Mesenchymal stem cell (in vitro differentiated cells and primary cell): ENCODE measurements at regions not wholly inside any gene's neighbourhood (a gene's known extent, or its start where the extent isn't known, plus 50 kb on each side); places are given as distances from the start of the nearest gene placed in this dataset.

Experiments used
- DNase-seq: peaks from one replicate; pipeline ENCODE4 v3.0.0-alpha.2; 2013
- H2AFZ ChIP-seq: one replicate; pipeline ENCODE4 v1.6.1; 2013; ENCODE audit warnings: low read depth, mild to moderate bottlenecking, control low read depth, inconsistent platforms, low read length, moderate library complexity
- H2AK5ac ChIP-seq: 2 replicates; pipeline ENCODE4 v1.6.1; 2013; ENCODE audit warnings: low read length, moderate library complexity, mild to moderate bottlenecking, inconsistent platforms; ENCODE audit not compliant: severe bottlenecking
- H2BK120ac ChIP-seq: one replicate; pipeline ENCODE4 v1.6.1; 2013; ENCODE audit warnings: low read depth, mild to moderate bottlenecking, inconsistent platforms, low read length, moderate library complexity
- H2BK12ac ChIP-seq, 2 experiments: one replicate each; pipeline ENCODE4 v1.6.1; 2013; ENCODE audit warnings: inconsistent platforms in 2 of 2, low read length in 2 of 2, mild to moderate bottlenecking in 2 of 2, moderate library complexity in 2 of 2, control low read depth in 1 of 2
- H2BK15ac ChIP-seq: one replicate; pipeline ENCODE4 v1.6.1; 2013; ENCODE audit warnings: mild to moderate bottlenecking, low read depth, inconsistent platforms; ENCODE audit not compliant: poor library complexity, severe bottlenecking
- H2BK5ac ChIP-seq: 2 replicates; pipeline ENCODE4 v1.6.1; 2013; ENCODE audit warnings: low read depth, mild to moderate bottlenecking, low read length, control low read depth, inconsistent platforms; ENCODE audit not compliant: poor library complexity, severe bottlenecking
- H3K14ac ChIP-seq, 2 experiments: one replicate each; pipeline ENCODE4 v1.6.1; 2013; ENCODE audit warnings: inconsistent platforms in 2 of 2, low read length in 2 of 2, control low read depth in 1 of 2, mild to moderate bottlenecking in 1 of 2, moderate library complexity in 1 of 2
- H3K18ac ChIP-seq, 2 experiments: one replicate each; pipeline ENCODE4 v1.6.1; 2013; ENCODE audit warnings: inconsistent platforms in 2 of 2, low read length in 2 of 2, control low read depth in 1 of 2, low read depth in 1 of 2, mild to moderate bottlenecking in 1 of 2
- H3K23ac ChIP-seq, 2 experiments: one replicate each; pipeline ENCODE4 v1.6.1; 2013; ENCODE audit warnings: inconsistent platforms in 2 of 2, low read length in 2 of 2, mild to moderate bottlenecking in 2 of 2, moderate library complexity in 2 of 2, control low read depth in 1 of 2
- H3K27ac ChIP-seq: 2 replicates; pipeline ENCODE4 v1.5.1; 2013; ENCODE audit warnings: mild to moderate bottlenecking, moderate library complexity, low read length, control low read depth, inconsistent platforms; ENCODE audit not compliant: poor library complexity, severe bottlenecking
- H3K27me3 ChIP-seq, 2 experiments: 2 replicates each; pipeline versions ENCODE4 v1.6.1 to v1.7.0; 2013; ENCODE audit warnings: low read length in 2 of 2, mild to moderate bottlenecking in 2 of 2, moderate library complexity in 2 of 2, control low read depth in 1 of 2, inconsistent platforms in 1 of 2; ENCODE audit not compliant: control insufficient read depth in 1 of 2, insufficient read depth in 1 of 2
- H3K36me3 ChIP-seq, 2 experiments: 2 replicates each; pipeline versions ENCODE4 v1.6.1 to v1.7.0; 2013; ENCODE audit warnings: low read length in 2 of 2, control low read depth in 1 of 2, inconsistent platforms in 1 of 2, low read depth in 1 of 2, mild to moderate bottlenecking in 1 of 2; ENCODE audit not compliant: insufficient read depth in 2 of 2, control insufficient read depth in 1 of 2
- H3K4ac ChIP-seq, 2 experiments: one replicate each; pipeline ENCODE4 v1.6.1; 2013; ENCODE audit warnings: inconsistent platforms in 2 of 2, low read length in 2 of 2, mild to moderate bottlenecking in 2 of 2, moderate library complexity in 2 of 2, control low read depth in 1 of 2, low read depth in 1 of 2
- H3K4me1 ChIP-seq: 2 replicates; pipeline ENCODE4 v1.6.1; 2013; ENCODE audit warnings: low read depth, low read length, control low read depth; ENCODE audit not compliant: control insufficient read depth, insufficient read depth
- H3K4me2 ChIP-seq: 2 replicates; pipeline ENCODE4 v1.6.1; 2013; ENCODE audit warnings: low read length, mild to moderate bottlenecking, inconsistent platforms; ENCODE audit not compliant: poor library complexity, severe bottlenecking
- H3K4me3 ChIP-seq, 2 experiments: 2 replicates each; pipeline versions ENCODE4 v1.5.1 to v1.7.0; 2013; ENCODE audit warnings: low read length in 2 of 2, mild to moderate bottlenecking in 2 of 2, control low read depth in 1 of 2, low read depth in 1 of 2; ENCODE audit not compliant: insufficient read depth in 1 of 2
- H3K79me1 ChIP-seq: replicated peaks from 2 replicates; pipeline ENCODE4 v1.6.1; 2013; ENCODE audit warnings: mild to moderate bottlenecking, control low read depth, low read length, inconsistent platforms; ENCODE audit not compliant: poor library complexity, severe bottlenecking
- H3K9ac ChIP-seq: 2 replicates; pipeline ENCODE4 v1.7.0; 2013; ENCODE audit warnings: mild to moderate bottlenecking, low read length, moderate library complexity
- H3K9me3 ChIP-seq: 2 replicates; pipeline ENCODE4 v1.7.0; 2013; ENCODE audit warnings: mild to moderate bottlenecking, low read length; ENCODE audit not compliant: control insufficient read depth
- H4K8ac ChIP-seq: one replicate; pipeline ENCODE4 v1.6.1; 2013; ENCODE audit warnings: inconsistent platforms, mild to moderate bottlenecking, low read length, moderate library complexity
- H4K91ac ChIP-seq: one replicate; pipeline ENCODE4 v1.6.1; 2013; ENCODE audit warnings: mild to moderate bottlenecking, low read length, inconsistent platforms
- WGBS: methylation state at CpG from one replicate; pipeline ENCODE4 v1.1.7; 2013; ENCODE audit warnings: mixed read lengths; 5-methylcytosine and 5-hydroxymethylcytosine counted together

GRCh38 chr2:21617885-21618434, 494.2 kb downstream of the TDRD15 start:
- Histone ChIP-seq H3K27ac (no peak overlapping the region), H2AFZ (no peak overlapping the region), H4K91ac (no peak overlapping the region), H3K79me1 (no peaks in the 10 kb centered on the region), H3K4me3 (no peak overlapping the region), H3K9ac (no peak overlapping the region), H3K18ac (no peak overlapping the region), H2BK120ac (no peak overlapping the region), H4K8ac (no peak overlapping the region), H2BK12ac (no peak overlapping the region), H3K27me3 (no peaks in the 10 kb centered on the region), H2BK5ac (no peak overlapping the region), H3K9me3 (peaks cover 26% of the 10 kb centered on the region), H2AK5ac (no peak overlapping the region), H3K4me1 (no peaks in the 10 kb centered on the region), H3K4me2 (no peak overlapping the region), H3K36me3 (no peaks in the 10 kb centered on the region), H3K23ac (no peak overlapping the region), H3K4ac (no peak overlapping the region), H2BK15ac (no peak overlapping the region), H3K14ac (no peak overlapping the region)
- no peak for DNase-seq
- 85% methylated on average over 5 of the region's 5 CpGs for WGBS

GRCh38 chr2:21620771-21621170, 497.0 kb downstream of the TDRD15 start:
- peaks cover under 1% of the 10 kb centered on the region for H3K9me3 ChIP-seq
- no peak overlapping the region for H4K91ac ChIP-seq
- no peak overlapping the region for H4K8ac ChIP-seq
- H2BK5ac ChIP-seq = no peak overlapping the region
- no peak overlapping the region for H3K4me3 ChIP-seq
- H3K18ac ChIP-seq = no peak overlapping the region
- H3K4me2 ChIP-seq = no peak overlapping the region
- no peak overlapping the region for H2AFZ ChIP-seq
- H2BK120ac ChIP-seq = no peak overlapping the region
- no peak overlapping the region for H3K4ac ChIP-seq
- H3K79me1 ChIP-seq = no peaks in the 10 kb centered on the region
- H2BK12ac ChIP-seq = no peak overlapping the region
- no peak overlapping the region for H3K9ac ChIP-seq
- H3K4me1 ChIP-seq = no peaks in the 10 kb centered on the region
- no peak overlapping the region for H3K14ac ChIP-seq
- no peak overlapping the region for H3K23ac ChIP-seq
- no peak overlapping the region for H2BK15ac ChIP-seq
- H3K27ac ChIP-seq = no peak overlapping the region
- H3K36me3 ChIP-seq = no peaks in the 10 kb centered on the region
- WGBS = 97% methylated on average over 4 of the region's 5 CpGs
- no peaks in the 10 kb centered on the region for H3K27me3 ChIP-seq
- DNase-seq = no peak
- H2AK5ac ChIP-seq = no peak overlapping the region

GRCh38 chr2:21627938-21628337, 504.2 kb downstream of the TDRD15 start:
- Histone ChIP-seq H3K23ac (no peak overlapping the region), H3K79me1 (no peaks in the 10 kb centered on the region), H2BK15ac (no peak overlapping the region), H2BK12ac (no peak overlapping the region), H3K4me2 (no peak overlapping the region), H3K4me3 (no peak overlapping the region), H3K4ac (no peak overlapping the region), H2BK5ac (no peak overlapping the region), H3K9ac (no peak overlapping the region), H4K8ac (no peak overlapping the region), H3K27me3 (no peaks in the 10 kb centered on the region), H2AK5ac (no peak overlapping the region), H2BK120ac (no peak overlapping the region), H3K36me3 (no peaks in the 10 kb centered on the region), H3K4me1 (no peaks in the 10 kb centered on the region), H3K9me3 (no peaks in the 10 kb centered on the region), H3K27ac (no peak overlapping the region), H4K91ac (no peak overlapping the region), H3K14ac (no peak overlapping the region), H3K18ac (no peak overlapping the region), H2AFZ (no peak overlapping the region)
- DNase-seq = no peak

- no peak overlapping the region for H3K9ac ChIP-seq
- H3K36me3 ChIP-seq = no peaks in the 10 kb centered on the region
- no peak overlapping the region for H2AFZ ChIP-seq
- H3K9me3 ChIP-seq = no peaks in the 10 kb centered on the region
- no peak overlapping the region for H3K27ac ChIP-seq
- H4K8ac ChIP-seq = no peak overlapping the region
- no peak overlapping the region for H3K4me2 ChIP-seq
- no peak overlapping the region for H3K4me3 ChIP-seq
- no peak overlapping the region for H4K91ac ChIP-seq
- no peak overlapping the region for H3K14ac ChIP-seq
- H3K4me1 ChIP-seq = no peaks in the 10 kb centered on the region
- no peak overlapping the region for H2BK5ac ChIP-seq
- no peak overlapping the region for H2BK15ac ChIP-seq
- DNase-seq = no peak
- no peak overlapping the region for H2AK5ac ChIP-seq
- no peak overlapping the region for H3K23ac ChIP-seq
- H3K4ac ChIP-seq = no peak overlapping the region
- WGBS = 85% methylated on average over 3 of the region's 5 CpGs
- H3K18ac ChIP-seq = no peak overlapping the region
- H2BK120ac ChIP-seq = no peak overlapping the region
- no peak overlapping the region for H2BK12ac ChIP-seq
- H3K27me3 ChIP-seq = no peaks in the 10 kb centered on the region
- no peaks in the 10 kb centered on the region for H3K79me1 ChIP-seq
Observed at GRCh38 chr2:21633015-21633414, 509.2 kb downstream of the TDRD15 start.
